Neural cell (in vitro differentiated cells): ENCODE measurements at regions not wholly inside any gene's neighbourhood (a gene's known extent, or its start where the extent isn't known, plus 50 kb on each side); places are given as distances from the start of the nearest gene placed in this dataset.
A peak's percentile ranks its signal among the peaks of the same experiment; 100 is the strongest.

Experiments used
- H2AFZ ChIP-seq: fragments of 200-600, 300-800 bp; sonication (generic), shearing (Covaris generic); 2 replicates; pipeline ENCODE4 v1.6.0; 2014; ENCODE audit warnings: low read depth, mild to moderate bottlenecking, antibody characterized with exemption, low read length, moderate library complexity
- H3F3A ChIP-seq: fragments of 200-600 bp; shearing (Covaris generic); 2 replicates; pipeline ENCODE4 v1.6.1; 2016; ENCODE audit warnings: mild to moderate bottlenecking, moderate library complexity, mixed read lengths, antibody characterized with exemption, low read length; ENCODE audit not compliant: insufficient read depth, poor library complexity, severe bottlenecking
- H3K27ac ChIP-seq: fragments of 200-600, 300-800 bp; sonication (generic), shearing (Covaris generic); 2 replicates; pipeline ENCODE4 v1.5.1; 2014; ENCODE audit warnings: mild to moderate bottlenecking, low read length, moderate library complexity
- H3K27me3 ChIP-seq: fragments of 300-800, 200-600 bp; sonication (generic), shearing (Covaris generic); 2 replicates; pipeline ENCODE4 v1.6.0; 2014; ENCODE audit warnings: mild to moderate bottlenecking, low read depth, low read length, moderate library complexity; ENCODE audit not compliant: insufficient read depth
- H3K36me3 ChIP-seq: fragments of 300-800, 200-600 bp; sonication (generic), shearing (Covaris generic); 2 replicates; pipeline ENCODE4 v1.5.1; 2014; ENCODE audit warnings: mild to moderate bottlenecking, antibody characterized with exemption, low read length, moderate library complexity; ENCODE audit not compliant: insufficient read depth
- H3K4me2 ChIP-seq: fragments of 300-800, 200-600 bp; sonication (generic), shearing (Covaris generic); 2 replicates; pipeline ENCODE4 v1.6.0; 2014; ENCODE audit warnings: mild to moderate bottlenecking, low read length
- H3K4me3 ChIP-seq: fragments of 300-800, 200-600 bp; sonication (generic), shearing (Covaris generic); 2 replicates; pipeline ENCODE4 v1.5.1; 2014; ENCODE audit warnings: mild to moderate bottlenecking, low read length, moderate library complexity
- H3K79me2 ChIP-seq: fragments of 200-600 bp; shearing (Covaris generic); replicated peaks from 2 replicates; pipeline ENCODE4 v1.6.0; 2014; ENCODE audit warnings: mild to moderate bottlenecking, low read length, moderate library complexity; ENCODE audit not compliant: insufficient read depth
- H3K9ac ChIP-seq: fragments of 300-800, 200-600 bp; sonication (generic), shearing (Covaris generic); 2 replicates; pipeline ENCODE4 v1.6.1; 2016; ENCODE audit warnings: mild to moderate bottlenecking, low read length, mixed read lengths
- H3K9me2 ChIP-seq: fragments of 200-600 bp; shearing (Covaris generic); 2 replicates; pipeline ENCODE4 v1.6.1; 2016; ENCODE audit warnings: mild to moderate bottlenecking, low read length, mixed read lengths; ENCODE audit not compliant: insufficient read depth
- H3K9me3 ChIP-seq: fragments of 200-600, 300-800 bp; sonication (generic), shearing (Covaris generic); 2 replicates; pipeline ENCODE4 v1.6.1; 2016; ENCODE audit warnings: mild to moderate bottlenecking, mixed run types, low read length, moderate library complexity, mixed read lengths
- H4K20me1 ChIP-seq: fragments of 200-600 bp; shearing (Covaris generic); 2 replicates; pipeline ENCODE4 v1.6.1; 2016; ENCODE audit warnings: mild to moderate bottlenecking, mixed run types; ENCODE audit not compliant: insufficient read depth
- CTCF ChIP-seq: fragments of 450-650 bp; IDR thresholded peaks from 2 replicates; pipeline ENCODE4 v1.5.1; 2014; ENCODE audit warnings: antibody characterized with exemption, mild to moderate bottlenecking, moderate library complexity; ENCODE audit not compliant: poor library complexity, severe bottlenecking
- EP300 ChIP-seq: fragments of 450-650 bp; conservative IDR thresholded peaks from 2 replicates; pipeline ENCODE4 v1.6.1; 2014; ENCODE audit warnings: antibody characterized with exemption, mild to moderate bottlenecking, moderate library complexity; ENCODE audit not compliant: poor library complexity, severe bottlenecking
- EZH2 ChIP-seq: fragments of 200-600, 300-800 bp; shearing (Covaris generic), sonication (generic); IDR thresholded peaks from 2 replicates; pipeline ENCODE4 v1.6.1; 2014; ENCODE audit warnings: antibody characterized with exemption, low read length, borderline replicate concordance, mild to moderate bottlenecking; ENCODE audit not compliant: insufficient read depth, poor library complexity, severe bottlenecking
- MXI1 ChIP-seq: fragments of 450-650 bp; conservative IDR thresholded peaks from 2 replicates; pipeline ENCODE4 v1.6.1; 2014; ENCODE audit warnings: antibody characterized with exemption, mild to moderate bottlenecking; ENCODE audit not compliant: poor library complexity, severe bottlenecking
- POLR2AphosphoS5 ChIP-seq: IDR thresholded peaks from 2 replicates; pipeline ENCODE4 v1.6.1; 2012
- RAD21 ChIP-seq: fragments of 450-650 bp; conservative IDR thresholded peaks from 2 replicates; pipeline ENCODE4 v1.6.1; 2014; ENCODE audit warnings: antibody characterized with exemption, mild to moderate bottlenecking, moderate library complexity
- SMC3 ChIP-seq: fragments of 450-650 bp; conservative IDR thresholded peaks from 2 replicates; pipeline ENCODE4 v1.6.1; 2014; ENCODE audit warnings: antibody characterized with exemption, mild to moderate bottlenecking, moderate library complexity; ENCODE audit not compliant: poor library complexity
- TAF1 ChIP-seq: IDR thresholded peaks from 2 replicates; pipeline ENCODE4 v1.6.1; 2012; ENCODE audit warnings: low read depth
- TF ChIP-seq, protein P1 (sequence below): IDR thresholded peaks from 2 replicates; pipeline ENCODE4 v1.6.1; 2012; ENCODE audit warnings: borderline replicate concordance

- no peak overlapping the region for H3K4me2 ChIP-seq
- H3K36me3 ChIP-seq: no peaks in the 10 kb centered on the region
- TF ChIP-seq TAF1 (no peak), MXI1 (no peak), EZH2 (no peak), CTCF (no peak), EP300 (no peak), SMC3 (no peak), RAD21 (no peak), POLR2AphosphoS5 (no peak)
- TF ChIP-seq, protein P1, sequence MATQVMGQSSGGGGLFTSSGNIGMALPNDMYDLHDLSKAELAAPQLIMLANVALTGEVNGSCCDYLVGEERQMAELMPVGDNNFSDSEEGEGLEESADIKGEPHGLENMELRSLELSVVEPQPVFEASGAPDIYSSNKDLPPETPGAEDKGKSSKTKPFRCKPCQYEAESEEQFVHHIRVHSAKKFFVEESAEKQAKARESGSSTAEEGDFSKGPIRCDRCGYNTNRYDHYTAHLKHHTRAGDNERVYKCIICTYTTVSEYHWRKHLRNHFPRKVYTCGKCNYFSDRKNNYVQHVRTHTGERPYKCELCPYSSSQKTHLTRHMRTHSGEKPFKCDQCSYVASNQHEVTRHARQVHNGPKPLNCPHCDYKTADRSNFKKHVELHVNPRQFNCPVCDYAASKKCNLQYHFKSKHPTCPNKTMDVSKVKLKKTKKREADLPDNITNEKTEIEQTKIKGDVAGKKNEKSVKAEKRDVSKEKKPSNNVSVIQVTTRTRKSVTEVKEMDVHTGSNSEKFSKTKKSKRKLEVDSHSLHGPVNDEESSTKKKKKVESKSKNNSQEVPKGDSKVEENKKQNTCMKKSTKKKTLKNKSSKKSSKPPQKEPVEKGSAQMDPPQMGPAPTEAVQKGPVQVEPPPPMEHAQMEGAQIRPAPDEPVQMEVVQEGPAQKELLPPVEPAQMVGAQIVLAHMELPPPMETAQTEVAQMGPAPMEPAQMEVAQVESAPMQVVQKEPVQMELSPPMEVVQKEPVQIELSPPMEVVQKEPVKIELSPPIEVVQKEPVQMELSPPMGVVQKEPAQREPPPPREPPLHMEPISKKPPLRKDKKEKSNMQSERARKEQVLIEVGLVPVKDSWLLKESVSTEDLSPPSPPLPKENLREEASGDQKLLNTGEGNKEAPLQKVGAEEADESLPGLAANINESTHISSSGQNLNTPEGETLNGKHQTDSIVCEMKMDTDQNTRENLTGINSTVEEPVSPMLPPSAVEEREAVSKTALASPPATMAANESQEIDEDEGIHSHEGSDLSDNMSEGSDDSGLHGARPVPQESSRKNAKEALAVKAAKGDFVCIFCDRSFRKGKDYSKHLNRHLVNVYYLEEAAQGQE: no peak
Measured at GRCh38 chr17:65415991-65416390, 145.5 kb downstream of the AXIN2 start.

DNA sequence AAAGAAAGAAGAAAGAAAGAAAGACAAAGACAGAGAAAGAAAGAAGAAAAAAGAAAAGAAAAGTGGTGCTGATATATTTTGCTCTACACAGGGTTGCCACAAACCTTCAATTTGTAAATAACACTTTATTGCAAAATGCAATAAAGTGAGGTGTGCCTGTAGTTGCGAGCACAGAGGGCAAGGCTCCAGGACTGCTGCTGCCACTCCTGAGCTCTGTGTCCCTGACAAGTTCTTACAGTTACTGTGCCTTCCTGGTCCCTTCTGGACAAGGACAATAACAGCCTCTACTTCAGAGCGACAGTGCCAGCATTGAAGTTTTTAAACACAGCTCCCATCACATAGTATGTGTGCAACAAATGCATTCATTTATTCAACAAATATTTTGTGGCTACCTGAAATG lies 148.1 kb downstream of the AXIN2 start:
- no peak overlapping the region for H2AFZ ChIP-seq
- H3K79me2 ChIP-seq: no peaks in the 10 kb centered on the region
- no peak overlapping the region for H3K9ac ChIP-seq
- H3K9me3 ChIP-seq: no peaks in the 10 kb centered on the region
- no peak overlapping the region for H3K4me2 ChIP-seq
- no peaks in the 10 kb centered on the region for H4K20me1 ChIP-seq
- H3F3A ChIP-seq: no peaks in the 10 kb centered on the region
- no peaks in the 10 kb centered on the region for H3K36me3 ChIP-seq
- H3K9me2 ChIP-seq: no peaks in the 10 kb centered on the region
- TF ChIP-seq POLR2AphosphoS5 (no peak), TAF1 (no peak)
- TF ChIP-seq, protein P1: no peak
- H3K4me3 ChIP-seq: no peak overlapping the region
- no peaks in the 10 kb centered on the region for H3K27me3 ChIP-seq
- peak overlapping the region; percentile 85 for H3K27ac ChIP-seq

More at GRCh38 chr17:65415991-65416390, 145.5 kb downstream of the AXIN2 start:
- Histone ChIP-seq H3K27me3 (no peaks in the 10 kb centered on the region), H3K27ac (no peak overlapping the region), H3K4me3 (no peak overlapping the region), H3K9me3 (no peaks in the 10 kb centered on the region), H2AFZ (no peak overlapping the region), H3K9me2 (no peaks in the 10 kb centered on the region), H3K79me2 (no peaks in the 10 kb centered on the region), H3K9ac (no peak overlapping the region), H3F3A (no peaks in the 10 kb centered on the region), H4K20me1 (no peaks in the 10 kb centered on the region)
